ENCODE measurements at regions not wholly inside any gene's neighbourhood (a gene's known extent, or its start where the extent isn't known, plus 50 kb on each side); places are given as distances from the start of the nearest gene placed in this dataset.

DNA sequence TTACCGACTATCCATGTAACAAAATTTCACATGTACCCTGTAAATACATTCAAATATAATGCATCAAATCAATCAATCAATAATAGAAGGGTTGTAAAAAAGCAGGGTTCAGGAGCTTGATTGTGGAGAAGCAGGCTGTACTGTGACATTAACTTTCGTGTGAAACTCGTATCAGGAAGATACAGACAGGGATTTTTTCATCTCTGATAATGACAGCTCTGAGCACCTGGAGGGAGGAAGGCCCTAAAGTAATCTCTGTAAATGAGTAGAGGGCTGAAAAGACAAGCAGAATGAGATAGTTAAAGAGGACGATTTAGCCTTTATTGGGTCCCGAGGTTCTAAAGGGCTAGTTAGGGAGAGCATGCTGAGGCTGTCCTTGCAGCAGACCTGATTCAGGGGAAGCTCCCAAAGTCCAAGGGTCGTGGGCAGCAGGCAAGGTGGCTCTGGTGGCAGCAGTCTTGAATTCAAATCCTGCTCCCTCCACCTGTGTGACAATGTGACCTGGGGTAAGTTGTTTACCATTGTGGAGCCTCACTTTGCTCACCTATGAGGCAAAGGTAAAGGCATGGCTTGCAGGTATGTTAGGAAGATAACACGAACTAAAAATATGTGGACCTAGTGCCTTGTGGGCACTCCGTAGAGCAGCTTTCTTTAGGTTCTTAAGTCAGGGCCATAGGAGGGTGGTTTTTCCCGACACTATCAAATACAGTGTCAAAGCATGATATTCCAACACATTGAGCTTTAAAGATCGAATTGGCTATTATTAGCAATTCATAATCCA is 219.4 kb upstream of the MYLIP start:
- TF ChIP-seq, protein P1, sequence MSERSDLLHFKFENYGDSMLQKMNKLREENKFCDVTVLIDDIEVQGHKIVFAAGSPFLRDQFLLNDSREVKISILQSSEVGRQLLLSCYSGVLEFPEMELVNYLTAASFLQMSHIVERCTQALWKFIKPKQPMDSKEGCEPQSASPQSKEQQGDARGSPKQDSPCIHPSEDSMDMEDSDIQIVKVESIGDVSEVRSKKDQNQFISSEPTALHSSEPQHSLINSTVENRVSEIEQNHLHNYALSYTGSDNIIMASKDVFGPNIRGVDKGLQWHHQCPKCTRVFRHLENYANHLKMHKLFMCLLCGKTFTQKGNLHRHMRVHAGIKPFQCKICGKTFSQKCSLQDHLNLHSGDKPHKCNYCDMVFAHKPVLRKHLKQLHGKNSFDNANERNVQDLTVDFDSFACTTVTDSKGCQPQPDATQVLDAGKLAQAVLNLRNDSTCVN (tag by site-specific recombination; optimal IDR thresholded peaks at IDR 0.05), result no peak
- TF ChIP-seq, protein P2, sequence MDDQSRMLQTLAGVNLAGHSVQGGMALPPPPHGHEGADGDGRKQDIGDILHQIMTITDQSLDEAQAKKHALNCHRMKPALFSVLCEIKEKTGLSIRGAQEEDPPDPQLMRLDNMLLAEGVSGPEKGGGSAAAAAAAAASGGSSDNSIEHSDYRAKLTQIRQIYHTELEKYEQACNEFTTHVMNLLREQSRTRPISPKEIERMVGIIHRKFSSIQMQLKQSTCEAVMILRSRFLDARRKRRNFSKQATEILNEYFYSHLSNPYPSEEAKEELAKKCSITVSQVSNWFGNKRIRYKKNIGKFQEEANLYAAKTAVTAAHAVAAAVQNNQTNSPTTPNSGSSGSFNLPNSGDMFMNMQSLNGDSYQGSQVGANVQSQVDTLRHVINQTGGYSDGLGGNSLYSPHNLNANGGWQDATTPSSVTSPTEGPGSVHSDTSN (CRISPR knock-in tag; IDR thresholded peaks at IDR 0.05), result no peak
- TF ChIP-seq ZNF580 (tag by site-specific recombination; IDR thresholded peaks at IDR 0.05) (no peak), REST (tag by site-specific recombination; IDR thresholded peaks at IDR 0.05) (no peak), ZNF704 (tag by site-specific recombination; IDR thresholded peaks at IDR 0.05) (no peak), ZNF155 (tag by site-specific recombination; IDR thresholded peaks at IDR 0.05) (no peak), ZNF426 (tag by site-specific recombination; IDR thresholded peaks at IDR 0.05) (no peak), ZNF362 (tag by site-specific recombination; IDR thresholded peaks at IDR 0.05) (no peak), ZBTB20 (tag by site-specific recombination; IDR thresholded peaks at IDR 0.05) (no peak)
- TF ChIP-seq, protein P3, sequence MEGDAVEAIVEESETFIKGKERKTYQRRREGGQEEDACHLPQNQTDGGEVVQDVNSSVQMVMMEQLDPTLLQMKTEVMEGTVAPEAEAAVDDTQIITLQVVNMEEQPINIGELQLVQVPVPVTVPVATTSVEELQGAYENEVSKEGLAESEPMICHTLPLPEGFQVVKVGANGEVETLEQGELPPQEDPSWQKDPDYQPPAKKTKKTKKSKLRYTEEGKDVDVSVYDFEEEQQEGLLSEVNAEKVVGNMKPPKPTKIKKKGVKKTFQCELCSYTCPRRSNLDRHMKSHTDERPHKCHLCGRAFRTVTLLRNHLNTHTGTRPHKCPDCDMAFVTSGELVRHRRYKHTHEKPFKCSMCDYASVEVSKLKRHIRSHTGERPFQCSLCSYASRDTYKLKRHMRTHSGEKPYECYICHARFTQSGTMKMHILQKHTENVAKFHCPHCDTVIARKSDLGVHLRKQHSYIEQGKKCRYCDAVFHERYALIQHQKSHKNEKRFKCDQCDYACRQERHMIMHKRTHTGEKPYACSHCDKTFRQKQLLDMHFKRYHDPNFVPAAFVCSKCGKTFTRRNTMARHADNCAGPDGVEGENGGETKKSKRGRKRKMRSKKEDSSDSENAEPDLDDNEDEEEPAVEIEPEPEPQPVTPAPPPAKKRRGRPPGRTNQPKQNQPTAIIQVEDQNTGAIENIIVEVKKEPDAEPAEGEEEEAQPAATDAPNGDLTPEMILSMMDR (tag by site-specific recombination; IDR thresholded peaks at IDR 0.05), result no peak
